Upper lobe of left lung (tissue), 4 donors: ENCODE measurements at regions not wholly inside any gene's neighbourhood (a gene's known extent, or its start where the extent isn't known, plus 50 kb on each side); places are given as distances from the start of the nearest gene placed in this dataset.

Source experiments
- CTCF ChIP-seq, 6 experiments: fragments of 450-650 bp in 4 of 6; fragments of 200-600 bp in 2 of 6; sonication (generic) in 2 of 6; IDR thresholded peaks; one replicate each; pipeline ENCODE4 v1.5.1; 2016 to 2019; ENCODE audit warnings: antibody characterized with exemption in 6 of 6
- POLR2AphosphoS5 ChIP-seq, 2 donors: sonication (generic); formaldehyde crosslinking; IDR thresholded peaks; one replicate each; pipeline ENCODE4 v1.5.1; 2017; ENCODE audit warnings: antibody characterized with exemption in 2 of 2

- TF ChIP-seq CTCF (IDR thresholded peaks at IDR 0.05) (no peak), POLR2AphosphoS5 (IDR thresholded peaks at IDR 0.05) (no peak)
Observed at GRCh38 chr11:103650330-103650729, 386.1 kb upstream of the DDI1 start.
